ENCODE measurements at regions not wholly inside any gene's neighbourhood (a gene's known extent, or its start where the extent isn't known, plus 50 kb on each side); places are given as distances from the start of the nearest gene placed in this dataset.

DNA sequence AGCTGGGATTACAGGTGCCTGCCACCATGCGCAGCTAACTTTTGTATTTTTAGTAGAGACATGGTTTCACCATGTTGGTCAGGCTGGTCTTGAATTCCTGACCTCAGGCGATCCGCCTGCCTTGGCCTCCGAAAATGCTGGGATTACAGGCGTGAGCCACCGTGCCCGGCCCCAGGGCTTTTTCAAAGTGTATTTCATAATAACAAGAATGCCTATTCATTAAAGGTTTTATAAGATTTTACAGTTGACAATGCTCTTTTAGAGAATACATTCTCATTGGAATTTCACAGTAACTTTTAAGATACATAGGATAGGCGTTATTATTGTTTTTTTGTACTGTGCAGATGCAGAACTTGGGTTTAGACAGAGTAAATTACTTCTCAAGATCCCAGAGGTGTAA, 52.6 kb upstream of the PTPRK start:
- no peak overlapping the region for H3K4me3 ChIP-seq (replicated peaks; ENCODE audit: low read depth, low read length)
- DNase-seq (ENCODE audit: extremely low read depth, low read depth): no peak
- TF ChIP-seq, protein P1, sequence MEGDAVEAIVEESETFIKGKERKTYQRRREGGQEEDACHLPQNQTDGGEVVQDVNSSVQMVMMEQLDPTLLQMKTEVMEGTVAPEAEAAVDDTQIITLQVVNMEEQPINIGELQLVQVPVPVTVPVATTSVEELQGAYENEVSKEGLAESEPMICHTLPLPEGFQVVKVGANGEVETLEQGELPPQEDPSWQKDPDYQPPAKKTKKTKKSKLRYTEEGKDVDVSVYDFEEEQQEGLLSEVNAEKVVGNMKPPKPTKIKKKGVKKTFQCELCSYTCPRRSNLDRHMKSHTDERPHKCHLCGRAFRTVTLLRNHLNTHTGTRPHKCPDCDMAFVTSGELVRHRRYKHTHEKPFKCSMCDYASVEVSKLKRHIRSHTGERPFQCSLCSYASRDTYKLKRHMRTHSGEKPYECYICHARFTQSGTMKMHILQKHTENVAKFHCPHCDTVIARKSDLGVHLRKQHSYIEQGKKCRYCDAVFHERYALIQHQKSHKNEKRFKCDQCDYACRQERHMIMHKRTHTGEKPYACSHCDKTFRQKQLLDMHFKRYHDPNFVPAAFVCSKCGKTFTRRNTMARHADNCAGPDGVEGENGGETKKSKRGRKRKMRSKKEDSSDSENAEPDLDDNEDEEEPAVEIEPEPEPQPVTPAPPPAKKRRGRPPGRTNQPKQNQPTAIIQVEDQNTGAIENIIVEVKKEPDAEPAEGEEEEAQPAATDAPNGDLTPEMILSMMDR (IDR thresholded peaks at IDR 0.05; ENCODE audit: low read depth, low read length, missing control alignments): no peak

DNA sequence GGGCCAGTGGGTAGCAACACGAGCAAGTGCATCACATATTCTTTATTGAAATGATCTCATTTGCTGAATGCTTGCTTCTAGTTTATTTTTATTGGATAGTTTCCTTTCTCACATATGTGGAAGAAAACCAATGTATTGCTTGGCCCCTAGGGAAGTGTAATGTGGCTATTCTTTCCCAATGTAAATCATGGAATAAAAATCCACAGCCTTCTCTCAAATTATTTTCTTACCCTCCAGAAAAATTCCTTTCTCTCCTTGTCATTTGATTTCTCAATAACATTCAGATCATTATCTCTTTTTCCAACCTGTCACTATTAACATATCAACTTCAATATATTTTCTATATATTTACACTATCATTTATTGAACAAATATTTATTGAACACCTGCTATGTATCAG, 51.9 kb upstream of the PTPRK start:
- no peak for DNase-seq (ENCODE audit: extremely low read depth, low read depth)
- TF ChIP-seq, protein P1 (IDR thresholded peaks at IDR 0.05; ENCODE audit: low read depth, low read length, missing control alignments): no peak
- no peak overlapping the region for H3K4me3 ChIP-seq (replicated peaks; ENCODE audit: low read depth, low read length)

DNA sequence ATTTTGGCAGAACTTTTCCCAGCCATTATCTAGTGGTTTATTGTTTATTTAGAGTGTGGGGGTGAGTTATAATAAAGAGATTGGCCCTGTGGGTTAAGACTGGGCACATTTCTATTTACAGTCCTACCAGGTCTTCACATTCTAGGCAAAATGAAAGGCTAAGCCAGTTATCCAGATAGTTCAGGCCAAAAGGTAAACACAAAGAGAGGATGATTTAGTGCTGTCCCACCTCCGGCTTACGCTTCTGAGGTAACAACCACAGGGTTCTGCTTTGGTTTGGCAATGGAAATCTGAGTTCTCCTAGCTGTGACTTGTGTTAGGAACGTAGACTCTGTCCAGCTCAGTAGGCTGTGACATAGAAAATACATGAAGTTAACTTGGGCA, 50.3 kb upstream of the PTPRK start:
- DNase-seq (ENCODE audit: extremely low read depth, low read depth): no peak
- TF ChIP-seq, protein P1 (IDR thresholded peaks at IDR 0.05; ENCODE audit: low read depth, low read length, missing control alignments): no peak
- H3K4me3 ChIP-seq (replicated peaks; ENCODE audit: low read depth, low read length): no peak overlapping the region; the same call in 1 of the 2 replicates

DNA sequence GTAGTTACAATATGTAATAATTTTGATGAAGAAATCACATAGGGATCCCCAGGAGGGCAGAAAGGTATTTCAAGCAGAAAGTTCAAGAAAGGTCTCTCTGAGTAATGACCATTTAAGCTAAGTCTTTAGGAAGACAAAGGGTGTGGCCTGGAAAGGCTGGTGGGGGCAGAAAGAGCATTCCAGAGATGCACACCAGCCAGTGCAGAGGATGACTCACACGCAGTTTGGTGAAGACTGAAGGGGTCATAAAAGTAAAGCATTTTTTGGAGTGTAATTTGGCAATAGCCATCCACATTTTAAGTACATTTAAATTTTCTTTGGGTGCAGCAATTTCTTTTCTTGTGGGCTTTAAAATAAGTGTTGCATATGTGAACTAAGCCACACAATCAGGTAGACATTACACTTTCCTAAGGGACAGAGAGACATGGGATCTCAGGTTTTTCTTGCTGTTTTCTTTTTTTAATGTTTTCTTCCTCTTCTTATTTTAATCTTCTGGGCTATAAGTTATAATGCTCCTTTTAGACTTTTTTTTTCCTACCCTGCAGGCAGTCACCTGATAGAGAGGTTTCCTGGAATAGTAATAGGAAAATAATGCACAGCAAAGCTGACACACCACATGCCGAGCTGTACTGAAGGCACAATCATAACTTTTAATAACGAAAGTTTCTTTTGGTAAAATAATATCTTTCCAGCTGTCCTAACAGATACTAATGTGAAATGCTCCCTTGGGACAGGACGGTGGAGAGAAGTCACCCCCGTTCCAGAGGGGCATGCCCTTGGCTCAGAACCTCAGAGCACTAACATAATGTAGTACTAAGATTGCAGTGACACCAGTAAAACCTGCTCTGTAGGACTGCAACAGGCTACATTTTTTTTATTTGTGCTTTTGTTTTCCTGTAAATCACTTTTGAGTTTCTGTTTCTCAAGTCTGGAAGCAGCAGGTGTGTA, 49.6 kb upstream of the PTPRK start:
- peak; percentile 87 for DNase-seq (ENCODE audit: extremely low read depth, low read depth)
- TF ChIP-seq, protein P1 (IDR thresholded peaks at IDR 0.05; ENCODE audit: low read depth, low read length, missing control alignments): no peak

More for the DNA sequence above, 49.6 kb upstream of the PTPRK start:
- no peak overlapping the region; the same call in 1 of the 2 replicates for H3K4me3 ChIP-seq (replicated peaks; ENCODE audit: low read depth, low read length)
